IMR-90 (cell line): ENCODE measurements at regions not wholly inside any gene's neighbourhood (a gene's known extent, or its start where the extent isn't known, plus 50 kb on each side); places are given as distances from the start of the nearest gene placed in this dataset.

Source experiments
- ATAC-seq: fragments of 200-7000 bp; cut with Tn5 transposase; 2 replicates; pipeline ENCODE4 v1.9.1; 2020; ENCODE audit warnings: low read depth, mild to moderate bottlenecking, moderate library complexity
- BruUV-seq: library from RNA; stranded (reverse); fragments of 400-500 nt; replicated peaks from 2 replicates; lab custom pipeline; 2021; lab: Mats Ljungman, UMichigan
- CTCF ChIA-PET: fragments of 300-600 bp; formaldehyde crosslinking; extraction: SDS; loops from one replicate; lab custom pipeline; 2021; ENCODE audit warnings: antibody characterized with exemption; lab: Yijun Ruan, JAX
- POLR2A ChIA-PET: fragments of 300-600 bp; sonication (Branson Sonifier 250); formaldehyde crosslinking; loops from one replicate; lab custom pipeline; 2022; ENCODE audit warnings: antibody characterized with exemption; ENCODE audit not compliant: unreplicated experiment; lab: Charles Lee
- DNase-seq: peaks from one replicate; pipeline ENCODE4 v3.0.0; 2013
- H2AFZ ChIP-seq: replicated peaks from 2 replicates; pipeline ENCODE3; 2013; ENCODE audit warnings: low read length, mild to moderate bottlenecking; ENCODE audit not compliant: poor library complexity
- H2AK5ac ChIP-seq: 2 replicates; pipeline ENCODE4 v1.6.1; 2013; ENCODE audit warnings: low read depth, low read length, inconsistent platforms
- H2AK9ac ChIP-seq: replicated peaks from 2 replicates; pipeline ENCODE3; 2013; ENCODE audit warnings: mild to moderate bottlenecking, low read depth, low read length, moderate library complexity; ENCODE audit not compliant: poor library complexity
- H2BK120ac ChIP-seq: 2 replicates; pipeline ENCODE4 v1.6.1; 2013; ENCODE audit warnings: low read depth, low read length, inconsistent platforms
- H2BK15ac ChIP-seq: 3 replicates; pipeline ENCODE4 v1.6.1; 2013; ENCODE audit warnings: low read depth, low read length, inconsistent platforms
- H2BK20ac ChIP-seq: 2 replicates; pipeline ENCODE4 v1.6.1; 2013; ENCODE audit warnings: low read depth, mild to moderate bottlenecking, inconsistent platforms, low read length, moderate library complexity
- H2BK5ac ChIP-seq: 2 replicates; pipeline ENCODE4 v1.6.1; 2013; ENCODE audit warnings: mild to moderate bottlenecking, low read depth, low read length, inconsistent platforms; ENCODE audit not compliant: poor library complexity, severe bottlenecking
- H3K14ac ChIP-seq: replicated peaks from 2 replicates; pipeline ENCODE4 v1.6.1; 2013; ENCODE audit warnings: low read depth, low read length, inconsistent platforms
- H3K18ac ChIP-seq: 2 replicates; pipeline ENCODE4 v1.6.1; 2013; ENCODE audit warnings: low read depth, low read length, control low read depth
- H3K23ac ChIP-seq: 2 replicates; pipeline ENCODE4 v1.6.1; 2013; ENCODE audit warnings: low read depth, low read length, inconsistent platforms
- H3K27ac ChIP-seq: 2 replicates; pipeline ENCODE4 v1.5.1; 2013; ENCODE audit warnings: mild to moderate bottlenecking, control low read depth, low read length; ENCODE audit not compliant: insufficient read depth
- H3K27me3 ChIP-seq: 2 replicates; pipeline ENCODE4 v1.6.1; 2013; ENCODE audit warnings: low read length; ENCODE audit not compliant: control insufficient read depth, insufficient read depth
- H3K36me3 ChIP-seq: 2 replicates; pipeline ENCODE4 v1.6.1; 2013; ENCODE audit warnings: low read length, mixed read lengths; ENCODE audit not compliant: control insufficient read depth, insufficient read depth
- H3K4ac ChIP-seq: 2 replicates; pipeline ENCODE4 v1.6.1; 2013; ENCODE audit warnings: low read depth, low read length, inconsistent platforms
- H3K4me1 ChIP-seq: 2 replicates; pipeline ENCODE4 v1.6.1; 2013; ENCODE audit warnings: low read length, mixed read lengths; ENCODE audit not compliant: control insufficient read depth, insufficient read depth
- H3K4me2 ChIP-seq: 2 replicates; pipeline ENCODE4 v1.6.1; 2013; ENCODE audit warnings: low read depth, mild to moderate bottlenecking, control low read depth, low read length, moderate library complexity
- H3K4me3 ChIP-seq: 2 replicates; pipeline ENCODE4 v1.5.1; 2013; ENCODE audit warnings: low read depth, mild to moderate bottlenecking, control low read depth, low read length, moderate library complexity; ENCODE audit not compliant: insufficient read depth
- H3K56ac ChIP-seq: 2 replicates; pipeline ENCODE4 v1.6.1; 2013; ENCODE audit warnings: low read length, inconsistent platforms; ENCODE audit not compliant: insufficient read depth; ENCODE audit errors: extremely low read depth
- H3K79me1 ChIP-seq, 2 experiments: 2 replicates each; pipeline ENCODE4 v1.6.1; 2013; ENCODE audit warnings: low read length in 2 of 2, inconsistent platforms in 1 of 2, low read depth in 1 of 2
- H3K9ac ChIP-seq: 2 replicates; pipeline ENCODE4 v1.6.1; 2013; ENCODE audit warnings: low read depth, low read length, control low read depth
- H3K9me1 ChIP-seq: 2 replicates; pipeline ENCODE4 v1.6.1; 2013; ENCODE audit warnings: low read length, inconsistent platforms; ENCODE audit not compliant: insufficient read depth
- H3K9me3 ChIP-seq: 2 replicates; pipeline ENCODE4 v1.6.1; 2013; ENCODE audit warnings: low read length; ENCODE audit not compliant: control insufficient read depth, insufficient read depth
- H4K20me1 ChIP-seq: 2 replicates; pipeline ENCODE4 v1.6.1; 2013; ENCODE audit warnings: low read length, inconsistent platforms; ENCODE audit not compliant: insufficient read depth
- H4K5ac ChIP-seq: 2 replicates; pipeline ENCODE4 v1.6.1; 2013; ENCODE audit warnings: mild to moderate bottlenecking, low read depth, low read length, control low read depth
- H4K8ac ChIP-seq, 2 experiments: 2 replicates each; pipeline ENCODE4 v1.6.1; 2013; ENCODE audit warnings: low read depth in 2 of 2, low read length in 2 of 2, control low read depth in 1 of 2, inconsistent platforms in 1 of 2
- H4K91ac ChIP-seq: 2 replicates; pipeline ENCODE4 v1.6.1; 2013; ENCODE audit warnings: low read depth, low read length, inconsistent platforms; ENCODE audit not compliant: insufficient read depth
- BHLHE40 ChIP-seq: fragments of 150-350 bp; IDR thresholded peaks from 2 replicates; pipeline ENCODE4 v1.6.1; 2016; ENCODE audit warnings: mild to moderate bottlenecking, low read depth, low read length
- CEBPB ChIP-seq: IDR thresholded peaks from 2 replicates; pipeline ENCODE4 v1.6.1; 2012; ENCODE audit warnings: low read depth, low read length, improper control_type of control experiment
- CHD1 ChIP-seq: IDR thresholded peaks from 2 replicates; pipeline ENCODE4 v1.6.1; 2012; ENCODE audit warnings: low read depth, low read length, improper control_type of control experiment
- CTCF ChIP-seq: conservative IDR thresholded peaks from 2 replicates; pipeline ENCODE4 v1.5.1; 2012; ENCODE audit warnings: mild to moderate bottlenecking, low read depth, low read length, improper control_type of control experiment
- ELK1 ChIP-seq: fragments of 150-350 bp; IDR thresholded peaks from 2 replicates; pipeline ENCODE4 v1.6.1; 2016; ENCODE audit warnings: low read depth, mild to moderate bottlenecking, low read length, moderate library complexity, borderline replicate concordance
- FOS ChIP-seq: fragments of 150-350 bp; IDR thresholded peaks from 2 replicates; pipeline ENCODE4 v1.6.1; 2016; ENCODE audit warnings: low read depth, low read length
- MAFK ChIP-seq: IDR thresholded peaks from 2 replicates; pipeline ENCODE4 v1.6.1; 2012; ENCODE audit warnings: low read depth, low read length, improper control_type of control experiment
- MAZ ChIP-seq: IDR thresholded peaks from 2 replicates; pipeline ENCODE4 v1.6.1; 2012; ENCODE audit warnings: low read depth, mild to moderate bottlenecking, low read length, improper control_type of control experiment, moderate library complexity, borderline replicate concordance
- MXI1 ChIP-seq: IDR thresholded peaks from 2 replicates; pipeline ENCODE4 v1.6.1; 2012; ENCODE audit warnings: low read depth, mild to moderate bottlenecking, low read length, moderate library complexity, borderline replicate concordance
- NFE2L2 ChIP-seq: fragments of 150-350 bp; IDR thresholded peaks from 2 replicates; pipeline ENCODE4 v1.6.1; 2016; ENCODE audit warnings: low read depth, mild to moderate bottlenecking, low read length
- POLR2A ChIP-seq: IDR thresholded peaks from 2 replicates; pipeline ENCODE4 v1.6.1; 2012; ENCODE audit warnings: mild to moderate bottlenecking, low read depth, low read length
- RAD21 ChIP-seq: IDR thresholded peaks from 2 replicates; pipeline ENCODE4 v1.6.1; 2012; ENCODE audit warnings: low read length, improper control_type of control experiment
- RCOR1 ChIP-seq: IDR thresholded peaks from 2 replicates; pipeline ENCODE4 v1.6.1; 2012; ENCODE audit warnings: mild to moderate bottlenecking, low read length, improper control_type of control experiment; ENCODE audit not compliant: insufficient replicate concordance
- RFX5 ChIP-seq: IDR thresholded peaks from 2 replicates; pipeline ENCODE4 v1.8.0; 2012; ENCODE audit warnings: low read depth, mild to moderate bottlenecking, low read length, moderate library complexity
- SMC3 ChIP-seq: fragments of 150-350 bp; IDR thresholded peaks from 2 replicates; pipeline ENCODE4 v1.6.1; 2016; ENCODE audit warnings: low read depth, mild to moderate bottlenecking, antibody characterized with exemption, low read length, moderate library complexity
- USF2 ChIP-seq: fragments of 150-350 bp; IDR thresholded peaks from 2 replicates; pipeline ENCODE4 v1.6.1; 2017; ENCODE audit warnings: mild to moderate bottlenecking, antibody characterized with exemption, low read length, low read depth
- WGBS, 2 experiments: methylation state at CpG; one replicate each; pipeline versions ENCODE4 v1.1.5 to v1.1.7; 2013; ENCODE audit warnings: missing lambda C conversion rate in 2 of 2; ENCODE audit not compliant: insufficient read length in 1 of 2; ENCODE audit errors: extremely low coverage in 2 of 2; 5-methylcytosine and 5-hydroxymethylcytosine counted together
- dilution Hi-C: fragments of 300-500 bp; cut with HindIII; formaldehyde crosslinking; loops from one replicate; pipeline ENCODE4 v1.14.3; 2018; ENCODE audit warnings: low sequenced_read_pairs; ENCODE audit not compliant: unreplicated experiment
- in situ Hi-C: fragments of 300-500 bp; cut with MboI; formaldehyde crosslinking; loops from 3 replicates; pipeline ENCODE4 v1.14.3; 2019; ENCODE audit warnings: low sequenced_read_pairs, inconsistent platforms, mixed read lengths
- intact Hi-C: fragments of 100-400 bp; cut with micrococcal nuclease; formaldehyde crosslinking; loops from 2 replicates; pipeline ENCODE4 v1.10.0; 2022

GRCh38 chr10:115033898-115034297 lies 59.3 kb upstream of the ATRNL1 start:
- H4K20me1 ChIP-seq: no peaks in the 10 kb centered on the region
- H3K9me3 ChIP-seq: no peaks in the 10 kb centered on the region
- no peak overlapping the region for H3K18ac ChIP-seq
- H4K91ac ChIP-seq: no peak overlapping the region
- in situ Hi-C loops (no loop called here), intact Hi-C loops (no loop called here), dilution Hi-C loops (no loop called here)
- H3K9me1 ChIP-seq: no peaks in the 10 kb centered on the region
- no peak overlapping the region for H4K8ac ChIP-seq
- H2AK5ac ChIP-seq: no peak overlapping the region
- H3K4me2 ChIP-seq: no peak overlapping the region
- TF ChIP-seq POLR2A: no peak
- no peak for TF ChIP-seq FOS
- TF ChIP-seq RFX5: no peak
- no peak for TF ChIP-seq CHD1
- TF ChIP-seq CTCF: no peak
- no peak for TF ChIP-seq ELK1
- TF ChIP-seq BHLHE40: no peak
- TF ChIP-seq RCOR1: no peak
- no peak for TF ChIP-seq CEBPB
- no peak for TF ChIP-seq NFE2L2
- no peak for TF ChIP-seq RAD21
- TF ChIP-seq USF2: no peak
- no peak for TF ChIP-seq MAZ
- TF ChIP-seq SMC3: no peak
- TF ChIP-seq MAFK: no peak
- no peak for TF ChIP-seq MXI1
- POLR2A ChIA-PET: no interaction called here
- H3K9ac ChIP-seq: no peak overlapping the region
- H2BK120ac ChIP-seq: no peak overlapping the region
- no peak overlapping the region for H2AK9ac ChIP-seq
- DNase-seq (no peak), ATAC-seq (no peak)
- CTCF ChIA-PET: no interaction called here
- H3K23ac ChIP-seq: no peak overlapping the region
- no peaks in the 10 kb centered on the region for H3K36me3 ChIP-seq
- 100% methylated on average over 1 of the region's 6 CpGs; no CpG with 5 or more reads in 1 of the 2 experiments for WGBS, 2 experiments
- no peak overlapping the region for H4K5ac ChIP-seq
- no peak overlapping the region for H2AFZ ChIP-seq
- H3K4ac ChIP-seq: no peak overlapping the region
- no peak overlapping the region for H3K27ac ChIP-seq
- no TSS peak for BruUV-seq
- no peak overlapping the region for H2BK20ac ChIP-seq
- H2BK15ac ChIP-seq: no peak overlapping the region
- H2BK5ac ChIP-seq: no peak overlapping the region
- H3K27me3 ChIP-seq: no peaks in the 10 kb centered on the region; the same call in 1 of the 2 replicates
- H3K4me3 ChIP-seq: no peak overlapping the region
- no peak overlapping the region for H3K14ac ChIP-seq
- no peaks in the 10 kb centered on the region for H3K79me1 ChIP-seq
- H3K4me1 ChIP-seq: no peaks in the 10 kb centered on the region
- H3K56ac ChIP-seq: no peak overlapping the region
